ENCODE measurements at regions not wholly inside any gene's neighbourhood (a gene's known extent, or its start where the extent isn't known, plus 50 kb on each side); places are given as distances from the start of the nearest gene placed in this dataset.

- in situ Hi-C loops (cut with MboI; ENCODE audit: low sequenced_read_pairs, unreplicated experiment): no loop called here
- no peak for TF ChIP-seq CTCF (IDR thresholded peaks at IDR 0.05; ENCODE audit: borderline replicate concordance, control extremely low read depth, extremely low read depth, insufficient read depth, missing control alignments)
- DNase-seq (ENCODE audit: low spot score): no peak
These were observed 88.3 kb upstream of the SNTG2 start for GRCh38 chr2:862355-862687.

- no peak for DNase-seq (ENCODE audit: low spot score)
- in situ Hi-C loops (cut with MboI; ENCODE audit: low sequenced_read_pairs, unreplicated experiment): no loop called here
- TF ChIP-seq CTCF (IDR thresholded peaks at IDR 0.05; ENCODE audit: borderline replicate concordance, control extremely low read depth, extremely low read depth, insufficient read depth, missing control alignments): no peak
These were observed 88.8 kb upstream of the SNTG2 start for GRCh38 chr2:861655-862354.

GRCh38 chr2:860259-860855 is 90.3 kb upstream of the SNTG2 start:
- no peak for TF ChIP-seq CTCF (IDR thresholded peaks at IDR 0.05; ENCODE audit: borderline replicate concordance, control extremely low read depth, extremely low read depth, insufficient read depth, missing control alignments)
- no peak for DNase-seq (ENCODE audit: low spot score)
- in situ Hi-C loops (cut with MboI; ENCODE audit: low sequenced_read_pairs, unreplicated experiment): no loop called here

- DNase-seq (ENCODE audit: low spot score): no peak
- TF ChIP-seq CTCF (IDR thresholded peaks at IDR 0.05; ENCODE audit: borderline replicate concordance, control extremely low read depth, extremely low read depth, insufficient read depth, missing control alignments): no peak
- in situ Hi-C loops (cut with MboI; ENCODE audit: low sequenced_read_pairs, unreplicated experiment): no loop called here
These were observed 92.0 kb upstream of the SNTG2 start for GRCh38 chr2:858646-859045.

GRCh38 chr2:857937-858336 is 92.7 kb upstream of the SNTG2 start:
- TF ChIP-seq CTCF (IDR thresholded peaks at IDR 0.05; ENCODE audit: borderline replicate concordance, control extremely low read depth, extremely low read depth, insufficient read depth, missing control alignments): no peak
- no peak for DNase-seq (ENCODE audit: low spot score)
- in situ Hi-C loops (cut with MboI; ENCODE audit: low sequenced_read_pairs, unreplicated experiment): no loop called here

GRCh38 chr2:857081-857480 is 93.6 kb upstream of the SNTG2 start:
- DNase-seq (ENCODE audit: low spot score): no peak
- in situ Hi-C loops (cut with MboI; ENCODE audit: low sequenced_read_pairs, unreplicated experiment): no loop called here
- TF ChIP-seq CTCF (IDR thresholded peaks at IDR 0.05; ENCODE audit: borderline replicate concordance, control extremely low read depth, extremely low read depth, insufficient read depth, missing control alignments): no peak
